ENCODE measurements at regions not wholly inside any gene's neighbourhood (a gene's known extent, or its start where the extent isn't known, plus 50 kb on each side); places are given as distances from the start of the nearest gene placed in this dataset.

DNA sequence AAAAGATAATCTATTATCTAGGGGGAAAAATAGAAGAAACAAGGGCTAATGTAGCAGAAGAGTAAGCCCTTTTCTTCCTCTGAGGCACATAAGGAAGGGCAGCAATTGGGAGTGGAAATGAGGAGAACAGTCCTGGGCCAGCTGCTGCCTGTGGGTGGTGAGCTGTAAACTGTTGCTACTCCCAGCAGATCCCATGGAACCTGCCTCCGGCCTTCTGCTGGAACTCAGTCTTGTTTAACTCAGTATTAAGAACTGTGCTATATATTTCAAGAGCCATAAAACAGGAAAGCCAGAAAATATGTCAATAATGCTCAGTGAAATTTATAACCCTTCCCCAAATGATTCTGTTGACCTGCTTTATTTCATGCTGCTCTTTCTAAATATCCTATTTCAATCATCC is 464.2 kb downstream of the COL12A1 start:
- H3K9me2 ChIP-seq (replicated peaks; ENCODE audit: control insufficient read depth, low read length), result no peaks in the 10 kb centered on the region
- H4K20me1 ChIP-seq (ENCODE audit: control insufficient read depth, insufficient read depth, low read depth, low read length), result no peaks in the 10 kb centered on the region
- H3F3A ChIP-seq (ENCODE audit: control insufficient read depth, insufficient read depth), result no peaks in the 10 kb centered on the region
- H3K4me2 ChIP-seq (ENCODE audit: low read length), result no peak overlapping the region
- H3K79me2 ChIP-seq (ENCODE audit: control insufficient read depth, low read length), result no peaks in the 10 kb centered on the region
- no peak overlapping the region for H3K4me3 ChIP-seq (ENCODE audit: low read length)
- no peaks in the 10 kb centered on the region for H3K4me1 ChIP-seq (ENCODE audit: control insufficient read depth, low read length)
- H3K36me3 ChIP-seq (ENCODE audit: control insufficient read depth, low read length), result no peaks in the 10 kb centered on the region
- no peaks in the 10 kb centered on the region for H3K27me3 ChIP-seq (ENCODE audit: control insufficient read depth, low read length)
- TF ChIP-seq, protein P1, sequence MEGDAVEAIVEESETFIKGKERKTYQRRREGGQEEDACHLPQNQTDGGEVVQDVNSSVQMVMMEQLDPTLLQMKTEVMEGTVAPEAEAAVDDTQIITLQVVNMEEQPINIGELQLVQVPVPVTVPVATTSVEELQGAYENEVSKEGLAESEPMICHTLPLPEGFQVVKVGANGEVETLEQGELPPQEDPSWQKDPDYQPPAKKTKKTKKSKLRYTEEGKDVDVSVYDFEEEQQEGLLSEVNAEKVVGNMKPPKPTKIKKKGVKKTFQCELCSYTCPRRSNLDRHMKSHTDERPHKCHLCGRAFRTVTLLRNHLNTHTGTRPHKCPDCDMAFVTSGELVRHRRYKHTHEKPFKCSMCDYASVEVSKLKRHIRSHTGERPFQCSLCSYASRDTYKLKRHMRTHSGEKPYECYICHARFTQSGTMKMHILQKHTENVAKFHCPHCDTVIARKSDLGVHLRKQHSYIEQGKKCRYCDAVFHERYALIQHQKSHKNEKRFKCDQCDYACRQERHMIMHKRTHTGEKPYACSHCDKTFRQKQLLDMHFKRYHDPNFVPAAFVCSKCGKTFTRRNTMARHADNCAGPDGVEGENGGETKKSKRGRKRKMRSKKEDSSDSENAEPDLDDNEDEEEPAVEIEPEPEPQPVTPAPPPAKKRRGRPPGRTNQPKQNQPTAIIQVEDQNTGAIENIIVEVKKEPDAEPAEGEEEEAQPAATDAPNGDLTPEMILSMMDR (IDR thresholded peaks at IDR 0.05; ENCODE audit: low read depth, low read length, poor library complexity, severe bottlenecking), result no peak
- TF ChIP-seq EZH2phosphoT487 (IDR thresholded peaks at IDR 0.05; ENCODE audit: borderline replicate concordance, low read length), result no peak
- H3K27ac ChIP-seq (ENCODE audit: low read depth, low read length), result no peak overlapping the region
- H3K9me3 ChIP-seq (ENCODE audit: control insufficient read depth, insufficient read depth, low read length), result no peaks in the 10 kb centered on the region

DNA sequence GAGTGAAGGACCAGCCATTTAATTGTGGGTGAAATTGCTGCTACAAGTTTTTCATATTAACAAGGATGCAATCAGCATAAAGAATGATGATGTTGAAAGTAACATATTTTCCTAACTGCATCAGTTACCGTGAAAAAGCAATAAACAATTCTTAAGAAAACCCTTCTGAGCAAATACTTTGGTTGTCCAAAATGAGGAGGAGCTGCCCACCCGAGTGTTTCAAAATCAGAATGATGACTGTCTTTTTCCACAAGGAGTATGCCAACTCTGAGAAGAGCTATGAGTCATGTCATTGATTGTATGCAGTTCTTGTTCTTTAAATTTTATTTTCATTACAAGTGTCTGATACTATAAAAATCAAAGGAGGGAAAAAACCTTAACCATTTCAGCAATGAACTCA is 470.5 kb downstream of the COL12A1 start:
- H4K20me1 ChIP-seq (ENCODE audit: control insufficient read depth, insufficient read depth, low read depth, low read length), result no peaks in the 10 kb centered on the region
- H3K36me3 ChIP-seq (ENCODE audit: control insufficient read depth, low read length), result no peaks in the 10 kb centered on the region
- TF ChIP-seq EZH2phosphoT487 (IDR thresholded peaks at IDR 0.05; ENCODE audit: borderline replicate concordance, low read length), result no peak
- TF ChIP-seq, protein P1 (IDR thresholded peaks at IDR 0.05; ENCODE audit: low read depth, low read length, poor library complexity, severe bottlenecking), result no peak
- H3K4me1 ChIP-seq (ENCODE audit: control insufficient read depth, low read length), result no peaks in the 10 kb centered on the region
- H3F3A ChIP-seq (ENCODE audit: control insufficient read depth, insufficient read depth), result no peaks in the 10 kb centered on the region
- H3K79me2 ChIP-seq (ENCODE audit: control insufficient read depth, low read length), result no peaks in the 10 kb centered on the region
- no peak overlapping the region for H3K27ac ChIP-seq (ENCODE audit: low read depth, low read length)
- no peak overlapping the region for H3K4me3 ChIP-seq (ENCODE audit: low read length)
- no peak overlapping the region for H3K4me2 ChIP-seq (ENCODE audit: low read length)
- H3K9me3 ChIP-seq (ENCODE audit: control insufficient read depth, insufficient read depth, low read length), result no peaks in the 10 kb centered on the region
- H3K9me2 ChIP-seq (replicated peaks; ENCODE audit: control insufficient read depth, low read length), result no peaks in the 10 kb centered on the region
- no peaks in the 10 kb centered on the region for H3K27me3 ChIP-seq (ENCODE audit: control insufficient read depth, low read length)

DNA sequence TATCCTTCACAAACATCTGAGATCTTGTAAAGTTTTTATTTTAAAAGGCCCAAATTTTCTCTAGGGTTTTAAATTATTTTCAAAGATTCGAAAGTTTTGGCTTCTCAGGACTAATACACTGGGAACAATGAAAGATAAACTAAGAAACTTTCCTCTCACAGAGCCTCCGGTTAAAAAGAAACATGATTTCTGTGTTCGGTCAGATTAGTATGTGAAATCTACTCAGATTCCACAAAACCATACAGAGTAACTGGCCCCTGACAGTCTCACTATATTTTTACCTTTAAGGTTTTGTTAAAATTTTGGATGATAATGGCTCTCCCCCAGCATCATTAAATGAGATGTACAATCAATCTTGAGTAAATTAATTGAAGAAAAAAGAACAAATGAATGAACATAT is 471.0 kb downstream of the COL12A1 start:
- H3K4me1 ChIP-seq (ENCODE audit: control insufficient read depth, low read length), result no peaks in the 10 kb centered on the region
- H3K27me3 ChIP-seq (ENCODE audit: control insufficient read depth, low read length), result no peaks in the 10 kb centered on the region
- H3K27ac ChIP-seq (ENCODE audit: low read depth, low read length), result no peak overlapping the region
- no peaks in the 10 kb centered on the region for H3K9me3 ChIP-seq (ENCODE audit: control insufficient read depth, insufficient read depth, low read length)
- no peaks in the 10 kb centered on the region for H3K79me2 ChIP-seq (ENCODE audit: control insufficient read depth, low read length)
- no peaks in the 10 kb centered on the region for H3K36me3 ChIP-seq (ENCODE audit: control insufficient read depth, low read length)
- H3K4me2 ChIP-seq (ENCODE audit: low read length), result no peak overlapping the region
- H3K9me2 ChIP-seq (replicated peaks; ENCODE audit: control insufficient read depth, low read length), result no peaks in the 10 kb centered on the region
- H3K4me3 ChIP-seq (ENCODE audit: low read length), result no peak overlapping the region
- H4K20me1 ChIP-seq (ENCODE audit: control insufficient read depth, insufficient read depth, low read depth, low read length), result no peaks in the 10 kb centered on the region
- no peak for TF ChIP-seq EZH2phosphoT487 (IDR thresholded peaks at IDR 0.05; ENCODE audit: borderline replicate concordance, low read length)
- TF ChIP-seq, protein P1 (IDR thresholded peaks at IDR 0.05; ENCODE audit: low read depth, low read length, poor library complexity, severe bottlenecking), result no peak
- H3F3A ChIP-seq (ENCODE audit: control insufficient read depth, insufficient read depth), result no peaks in the 10 kb centered on the region
